Heart left ventricle (tissue), 16 donors: ENCODE measurements at regions not wholly inside any gene's neighbourhood (a gene's known extent, or its start where the extent isn't known, plus 50 kb on each side); places are given as distances from the start of the nearest gene placed in this dataset.

ENCODE experiments used
- ATAC-seq, 4 donors: fragments of 200-7000 bp; cut with Tn5 transposase; one replicate each; pipeline ENCODE4 v1.9.1; 2020 to 2022; ENCODE audit warnings: moderate library complexity in 4 of 4, mild to moderate bottlenecking in 3 of 4, moderate number of reproducible peaks in 1 of 4
- DNase-seq, 5 donors: peaks; one replicate each; pipeline ENCODE4 v3.0.0-alpha.2; 2020
- H3K27ac ChIP-seq, 12 donors: fragments of 200-600 bp; sonication (generic) in 4 of 12; one replicate each; pipeline versions ENCODE4 v1.5.0 to v1.8.0; 2016 to 2022; ENCODE audit warnings: mild to moderate bottlenecking in 2 of 12
- H3K27me3 ChIP-seq, 9 donors: fragments of 200-600 bp; sonication (generic) in 2 of 9; one replicate each; pipeline versions ENCODE4 v1.5.1 to v1.8.0; 2016 to 2022; ENCODE audit warnings: mild to moderate bottlenecking in 3 of 9
- H3K36me3 ChIP-seq, 9 donors: fragments of 200-600 bp; sonication (generic) in 2 of 9; one replicate each; pipeline versions ENCODE4 v1.5.0 to v1.8.0; 2018 to 2022; ENCODE audit warnings: mild to moderate bottlenecking in 2 of 9
- H3K4me1 ChIP-seq, 12 donors: fragments of 200-600 bp; sonication (generic) in 4 of 12; one replicate each; pipeline versions ENCODE4 v1.5.0 to v1.8.0; 2016 to 2022; ENCODE audit warnings: mild to moderate bottlenecking in 3 of 12
- H3K4me3 ChIP-seq, 12 donors: fragments of 200-600 bp; sonication (generic) in 4 of 12; one replicate each; pipeline versions ENCODE4 v1.5.0 to v1.8.0; 2017 to 2022; ENCODE audit warnings: mild to moderate bottlenecking in 9 of 12, moderate library complexity in 4 of 12
- H3K9me3 ChIP-seq, 12 donors: fragments of 200-600 bp; sonication (generic) in 4 of 12; one replicate each; pipeline versions ENCODE4 v1.5.0 to v1.8.0; 2016 to 2022; ENCODE audit warnings: mild to moderate bottlenecking in 1 of 12
- CTCF ChIP-seq, 12 donors: fragments of 200-600 bp; sonication (generic) in 4 of 12; IDR thresholded peaks; one replicate each; pipeline versions ENCODE4 v1.5.0 to v1.8.0; 2018 to 2022; ENCODE audit warnings: antibody characterized with exemption in 12 of 12, mild to moderate bottlenecking in 5 of 12
- POLR2A ChIP-seq, 2 donors: fragments of 450-650 bp; IDR thresholded peaks; one replicate each; pipeline ENCODE4 v1.6.1; 2017; ENCODE audit warnings: antibody characterized with exemption in 2 of 2, mild to moderate bottlenecking in 2 of 2, moderate library complexity in 2 of 2
- WGBS, 4 donors: extraction: QIAGEN DNeasy Blood & Tissue Kit in 2 of 4; methylation state at CpG; one replicate each; pipeline versions ENCODE4 v1.1.5 to v1.1.7; 2013 to 2018; 5-methylcytosine and 5-hydroxymethylcytosine counted together
- intact Hi-C, 10 donors: fragments of 100-400 bp; cut with DNase I; formaldehyde crosslinking; loops; one replicate each; pipeline versions ENCODE4 v1.11.1 to v1.14.2; 2022
- donor health status: ischemic (EF 13 %, LVEDD 7.1; RV severe dilation, severe dysfunction).
- donor health status: healthy with polysubstance abuse.
- donor health status: DM: no; HTN: yes; CAD: no.
- donor health status: DM: no; HTN: no; CAD: no.
- donor health status: ischemic (EF 25% LVEDD 6.9; RV normal size, moderate dysfunction).
- donor health status: ischemic (EF 25% LVEDD 5.7; RV mildly dilated, moderate dysfunction).
- donor health status: healthy.
- donor health status: DM: yes; HTN: yes; CAD: no.
- donor health status: ischemic (EF 35%, LVEDD 5.7; RV mildly dilated, moderate dysfunction).
- donor health status: nonischemic (EF 11% LVEDD 7.7; RV severe dilation, severe dysfunction).
- donor health status: DM: yes; HTN: yes; CAD: no.
- donor health status: PGD.
- donor health status: ischemic (EF 29% LVEDD 5.4; RV normal size, mild dysfunction).
- donor health status: nonischemic (EF 23%, LVEDD 6.1; RV moderate dilation, normal function).

GRCh38 chr2:48032765-48033164 lies 126.5 kb upstream of the FBXO11 start:
- H3K27ac ChIP-seq: no peak overlapping the region
- H3K4me1 ChIP-seq: no peaks in the 10 kb centered on the region
- DNase-seq (no peak), ATAC-seq (no peak)
- intact Hi-C loops: no loop called here
- no peaks in the 10 kb centered on the region for H3K27me3 ChIP-seq
- no peaks in the 10 kb centered on the region for H3K36me3 ChIP-seq
- peaks cover 0 to 19% (median 7%) of the 10 kb centered on the region in 12 donors for H3K9me3 ChIP-seq
- TF ChIP-seq POLR2A (IDR thresholded peaks at IDR 0.05): no peak
- TF ChIP-seq CTCF (IDR thresholded peaks at IDR 0.05): no peak
- WGBS, 4 donors: 83 to 91% (median 89%) methylated on average over 2 of the region's 2 CpGs
- H3K4me3 ChIP-seq: no peak overlapping the region

GRCh38 chr2:48034295-48034694 lies 128.0 kb upstream of the FBXO11 start:
- intact Hi-C loops: no loop called here
- Histone ChIP-seq H3K36me3 (no peaks in the 10 kb centered on the region), H3K9me3 (peaks cover 0 to 26% (median 7%) of the 10 kb centered on the region in 12 donors), H3K4me3 (no peak overlapping the region), H3K4me1 (no peaks in the 10 kb centered on the region), H3K27ac (no peak overlapping the region), H3K27me3 (no peaks in the 10 kb centered on the region)
- no peak for DNase-seq
- no peak for ATAC-seq
- TF ChIP-seq CTCF (IDR thresholded peaks at IDR 0.05) (no peak), POLR2A (IDR thresholded peaks at IDR 0.05) (no peak)

GRCh38 chr2:48036312-48036711 lies 130.0 kb upstream of the FBXO11 start:
- Histone ChIP-seq H3K4me1 (no peaks in the 10 kb centered on the region), H3K27ac (no peak overlapping the region), H3K27me3 (no peaks in the 10 kb centered on the region), H3K36me3 (no peaks in the 10 kb centered on the region), H3K9me3 (peaks cover 0 to 33% (median 7%) of the 10 kb centered on the region in 12 donors), H3K4me3 (no peak overlapping the region)
- no peak for TF ChIP-seq POLR2A (IDR thresholded peaks at IDR 0.05)
- no peak for TF ChIP-seq CTCF (IDR thresholded peaks at IDR 0.05)
- intact Hi-C loops: no loop called here
- WGBS, 4 donors: 90 to 98% (median 93%) methylated on average over 2 of the region's 2 CpGs
- ATAC-seq: no peak
- no peak for DNase-seq

GRCh38 chr2:48039209-48039990 lies 133.1 kb upstream of the FBXO11 start:
- intact Hi-C loops: no loop called here
- peaks cover 0 to 33% (median 7%) of the 10 kb centered on the region in 12 donors for H3K9me3 ChIP-seq
- WGBS, 4 donors: 75 to 96% (median 93%) methylated on average over 3 of the region's 3 CpGs
- no peaks in the 10 kb centered on the region for H3K36me3 ChIP-seq
- H3K27me3 ChIP-seq: peaks cover 0 to 8% (median 0%) of the 10 kb centered on the region in 9 donors
- no peaks in the 10 kb centered on the region for H3K4me1 ChIP-seq
- DNase-seq (no peak), ATAC-seq (no peak)
- H3K4me3 ChIP-seq: no peak overlapping the region
- TF ChIP-seq CTCF (IDR thresholded peaks at IDR 0.05) (no peak), POLR2A (IDR thresholded peaks at IDR 0.05) (no peak)
- no peak overlapping the region for H3K27ac ChIP-seq
